ENCODE measurements at regions not wholly inside any gene's neighbourhood (a gene's known extent, or its start where the extent isn't known, plus 50 kb on each side); places are given as distances from the start of the nearest gene placed in this dataset.

DNA sequence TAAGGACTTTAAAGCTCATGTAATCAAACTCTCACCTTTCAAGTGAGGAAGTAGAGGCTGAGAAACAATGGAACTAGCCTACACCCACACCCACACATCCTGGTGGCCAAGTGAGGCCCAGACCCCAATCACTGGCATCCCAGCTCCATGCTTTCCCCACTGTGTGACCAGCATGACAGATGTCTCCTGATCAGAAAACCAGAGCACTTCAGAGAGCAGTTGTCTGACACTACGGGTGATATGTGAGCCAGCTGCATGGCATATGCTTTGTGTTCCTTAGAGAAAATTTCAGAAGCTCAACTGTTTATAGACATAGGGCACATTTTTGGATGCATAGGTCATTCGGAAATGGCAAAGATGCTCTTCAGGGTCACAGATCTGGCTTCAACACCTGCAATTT is 315.2 kb downstream of the NDFIP2 start:
- TF ChIP-seq, protein P1, sequence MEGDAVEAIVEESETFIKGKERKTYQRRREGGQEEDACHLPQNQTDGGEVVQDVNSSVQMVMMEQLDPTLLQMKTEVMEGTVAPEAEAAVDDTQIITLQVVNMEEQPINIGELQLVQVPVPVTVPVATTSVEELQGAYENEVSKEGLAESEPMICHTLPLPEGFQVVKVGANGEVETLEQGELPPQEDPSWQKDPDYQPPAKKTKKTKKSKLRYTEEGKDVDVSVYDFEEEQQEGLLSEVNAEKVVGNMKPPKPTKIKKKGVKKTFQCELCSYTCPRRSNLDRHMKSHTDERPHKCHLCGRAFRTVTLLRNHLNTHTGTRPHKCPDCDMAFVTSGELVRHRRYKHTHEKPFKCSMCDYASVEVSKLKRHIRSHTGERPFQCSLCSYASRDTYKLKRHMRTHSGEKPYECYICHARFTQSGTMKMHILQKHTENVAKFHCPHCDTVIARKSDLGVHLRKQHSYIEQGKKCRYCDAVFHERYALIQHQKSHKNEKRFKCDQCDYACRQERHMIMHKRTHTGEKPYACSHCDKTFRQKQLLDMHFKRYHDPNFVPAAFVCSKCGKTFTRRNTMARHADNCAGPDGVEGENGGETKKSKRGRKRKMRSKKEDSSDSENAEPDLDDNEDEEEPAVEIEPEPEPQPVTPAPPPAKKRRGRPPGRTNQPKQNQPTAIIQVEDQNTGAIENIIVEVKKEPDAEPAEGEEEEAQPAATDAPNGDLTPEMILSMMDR (IDR thresholded peaks at IDR 0.05) = no peak
- TF ChIP-seq POLR2A (IDR thresholded peaks at IDR 0.05) = no peak

All from breast epithelium (tissue), 3 donors.